ENCODE measurements at regions not wholly inside any gene's neighbourhood (a gene's known extent, or its start where the extent isn't known, plus 50 kb on each side); places are given as distances from the start of the nearest gene placed in this dataset.

DNA sequence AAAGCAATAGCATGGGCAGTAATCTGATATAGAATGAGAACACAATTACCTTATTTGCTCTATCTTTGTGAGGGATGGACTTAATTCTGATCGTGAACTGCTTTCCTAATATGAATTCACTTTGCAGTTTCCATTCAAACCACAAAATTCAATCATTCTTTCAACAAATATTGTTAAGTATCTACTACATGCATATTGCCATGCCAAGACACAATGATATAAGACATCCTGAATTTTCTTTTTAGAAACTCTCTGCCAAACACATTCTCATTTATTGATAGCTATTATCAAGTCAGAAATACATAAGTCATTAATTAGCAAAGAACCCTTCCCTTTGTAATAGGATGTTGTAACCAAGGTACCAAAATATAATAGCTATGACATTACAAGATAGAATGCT lies 121.6 kb upstream of the TARS1 start:
- H3K27ac ChIP-seq (ENCODE audit: poor library complexity, severe bottlenecking): no peak overlapping the region
- TF ChIP-seq, protein P1, sequence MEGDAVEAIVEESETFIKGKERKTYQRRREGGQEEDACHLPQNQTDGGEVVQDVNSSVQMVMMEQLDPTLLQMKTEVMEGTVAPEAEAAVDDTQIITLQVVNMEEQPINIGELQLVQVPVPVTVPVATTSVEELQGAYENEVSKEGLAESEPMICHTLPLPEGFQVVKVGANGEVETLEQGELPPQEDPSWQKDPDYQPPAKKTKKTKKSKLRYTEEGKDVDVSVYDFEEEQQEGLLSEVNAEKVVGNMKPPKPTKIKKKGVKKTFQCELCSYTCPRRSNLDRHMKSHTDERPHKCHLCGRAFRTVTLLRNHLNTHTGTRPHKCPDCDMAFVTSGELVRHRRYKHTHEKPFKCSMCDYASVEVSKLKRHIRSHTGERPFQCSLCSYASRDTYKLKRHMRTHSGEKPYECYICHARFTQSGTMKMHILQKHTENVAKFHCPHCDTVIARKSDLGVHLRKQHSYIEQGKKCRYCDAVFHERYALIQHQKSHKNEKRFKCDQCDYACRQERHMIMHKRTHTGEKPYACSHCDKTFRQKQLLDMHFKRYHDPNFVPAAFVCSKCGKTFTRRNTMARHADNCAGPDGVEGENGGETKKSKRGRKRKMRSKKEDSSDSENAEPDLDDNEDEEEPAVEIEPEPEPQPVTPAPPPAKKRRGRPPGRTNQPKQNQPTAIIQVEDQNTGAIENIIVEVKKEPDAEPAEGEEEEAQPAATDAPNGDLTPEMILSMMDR (IDR thresholded peaks at IDR 0.05; ENCODE audit: poor library complexity, severe bottlenecking): no peak
- DNase-seq (ENCODE audit: low spot score) (no peak), ATAC-seq (ENCODE audit: low read depth) (no peak)
- 0 out of 2 replicates have a peak, but pooled peaks cover 4% of the 10 kb centered on the region for H3K36me3 ChIP-seq (ENCODE audit: low read depth)
- H3K27me3 ChIP-seq (ENCODE audit: insufficient read depth, poor library complexity, severe bottlenecking): no peaks in the 10 kb centered on the region
- H3K4me1 ChIP-seq (ENCODE audit: insufficient read depth, poor library complexity, severe bottlenecking): peaks cover 32% of the 10 kb centered on the region
- no peaks in the 10 kb centered on the region for H3K9me3 ChIP-seq (ENCODE audit: severe bottlenecking)
- H3K4me3 ChIP-seq (ENCODE audit: severe bottlenecking): no peak overlapping the region

DNA sequence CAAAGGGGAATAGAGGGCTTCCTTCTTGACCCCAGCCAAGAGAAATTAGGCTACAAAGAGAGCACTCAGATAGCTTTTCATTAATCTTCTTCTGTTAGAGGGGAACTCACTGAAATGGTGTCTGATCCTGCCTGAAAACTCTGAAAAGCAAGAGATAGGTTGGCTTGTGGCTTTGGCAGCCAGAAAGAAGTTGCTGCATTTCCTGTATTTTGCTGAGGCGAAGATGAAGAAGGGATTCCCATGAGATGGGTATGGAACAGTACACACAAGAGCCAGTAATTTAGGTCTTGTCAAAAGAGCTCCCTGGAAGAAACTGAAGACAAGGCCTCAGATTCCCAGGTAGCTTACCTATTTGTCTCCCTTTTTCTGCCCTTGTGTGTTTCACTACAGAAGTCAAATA lies 120.9 kb upstream of the TARS1 start:
- Histone ChIP-seq H3K9me3 (ENCODE audit: severe bottlenecking) (no peaks in the 10 kb centered on the region), H3K36me3 (ENCODE audit: low read depth) (0 out of 2 replicates have a peak, but pooled peaks cover 4% of the 10 kb centered on the region), H3K27ac (ENCODE audit: poor library complexity, severe bottlenecking) (peak overlapping the region; percentile 79), H3K27me3 (ENCODE audit: insufficient read depth, poor library complexity, severe bottlenecking) (no peaks in the 10 kb centered on the region), H3K4me1 (ENCODE audit: insufficient read depth, poor library complexity, severe bottlenecking) (peaks cover 32% of the 10 kb centered on the region), H3K4me3 (ENCODE audit: severe bottlenecking) (no peak overlapping the region)
- ATAC-seq (ENCODE audit: low read depth) (no peak), DNase-seq (ENCODE audit: low spot score) (no peak)
- TF ChIP-seq, protein P1 (IDR thresholded peaks at IDR 0.05; ENCODE audit: poor library complexity, severe bottlenecking): no peak

- DNase-seq (ENCODE audit: low spot score): peak; percentile 71
- peaks cover 32% of the 10 kb centered on the region for H3K4me1 ChIP-seq (ENCODE audit: insufficient read depth, poor library complexity, severe bottlenecking)
- 0 out of 2 replicates have a peak, but pooled peaks cover 4% of the 10 kb centered on the region for H3K36me3 ChIP-seq (ENCODE audit: low read depth)
- H3K9me3 ChIP-seq (ENCODE audit: severe bottlenecking): no peaks in the 10 kb centered on the region
- peak; percentile 95 for ATAC-seq (ENCODE audit: low read depth)
- TF ChIP-seq, protein P1 (IDR thresholded peaks at IDR 0.05; ENCODE audit: poor library complexity, severe bottlenecking): no peak
- no peaks in the 10 kb centered on the region for H3K27me3 ChIP-seq (ENCODE audit: insufficient read depth, poor library complexity, severe bottlenecking)
- H3K27ac ChIP-seq (ENCODE audit: poor library complexity, severe bottlenecking): peak overlapping the region; percentile 79
- no peak overlapping the region for H3K4me3 ChIP-seq (ENCODE audit: severe bottlenecking)
Measured at GRCh38 chr5:33321026-33321425, 119.7 kb upstream of the TARS1 start.

- no peak for DNase-seq (ENCODE audit: low spot score)
- TF ChIP-seq, protein P1 (IDR thresholded peaks at IDR 0.05; ENCODE audit: poor library complexity, severe bottlenecking): no peak
- Histone ChIP-seq H3K4me3 (ENCODE audit: severe bottlenecking) (no peak overlapping the region), H3K27ac (ENCODE audit: poor library complexity, severe bottlenecking) (no peak overlapping the region), H3K9me3 (ENCODE audit: severe bottlenecking) (no peaks in the 10 kb centered on the region), H3K36me3 (ENCODE audit: low read depth) (0 out of 2 replicates have a peak, but pooled peaks cover 4% of the 10 kb centered on the region), H3K4me1 (ENCODE audit: insufficient read depth, poor library complexity, severe bottlenecking) (peaks cover 19% of the 10 kb centered on the region), H3K27me3 (ENCODE audit: insufficient read depth, poor library complexity, severe bottlenecking) (no peaks in the 10 kb centered on the region)
- ATAC-seq (ENCODE audit: low read depth): no peak
Measured at GRCh38 chr5:33322632-33323031, 118.1 kb upstream of the TARS1 start.

- TF ChIP-seq, protein P1 (IDR thresholded peaks at IDR 0.05; ENCODE audit: poor library complexity, severe bottlenecking): no peak
- ATAC-seq (ENCODE audit: low read depth): no peak
- 0 out of 2 replicates have a peak, but pooled peaks cover 4% of the 10 kb centered on the region for H3K36me3 ChIP-seq (ENCODE audit: low read depth)
- H3K4me3 ChIP-seq (ENCODE audit: severe bottlenecking): no peak overlapping the region
- no peaks in the 10 kb centered on the region for H3K27me3 ChIP-seq (ENCODE audit: insufficient read depth, poor library complexity, severe bottlenecking)
- H3K4me1 ChIP-seq (ENCODE audit: insufficient read depth, poor library complexity, severe bottlenecking): peaks cover 18% of the 10 kb centered on the region
- H3K27ac ChIP-seq (ENCODE audit: poor library complexity, severe bottlenecking): no peak overlapping the region
- no peak for DNase-seq (ENCODE audit: low spot score)
- H3K9me3 ChIP-seq (ENCODE audit: severe bottlenecking): no peaks in the 10 kb centered on the region
Measured at GRCh38 chr5:33324667-33325307, 116.0 kb upstream of the TARS1 start.
